ENCODE measurements at regions not wholly inside any gene's neighbourhood (a gene's known extent, or its start where the extent isn't known, plus 50 kb on each side); places are given as distances from the start of the nearest gene placed in this dataset.

GRCh38 chr7:36036590-36036989, 116.5 kb upstream of the EEPD1 start:
- TF ChIP-seq EP300 (IDR thresholded peaks at IDR 0.05; ENCODE audit: low read depth), result no peak
- TF ChIP-seq CTCF (IDR thresholded peaks at IDR 0.05), result no peak
- no peak for TF ChIP-seq POLR2AphosphoS5 (IDR thresholded peaks at IDR 0.05)
- no peak for TF ChIP-seq POLR2A (IDR thresholded peaks at IDR 0.05)
